ENCODE measurements at regions not wholly inside any gene's neighbourhood (a gene's known extent, or its start where the extent isn't known, plus 50 kb on each side); places are given as distances from the start of the nearest gene placed in this dataset.

DNA sequence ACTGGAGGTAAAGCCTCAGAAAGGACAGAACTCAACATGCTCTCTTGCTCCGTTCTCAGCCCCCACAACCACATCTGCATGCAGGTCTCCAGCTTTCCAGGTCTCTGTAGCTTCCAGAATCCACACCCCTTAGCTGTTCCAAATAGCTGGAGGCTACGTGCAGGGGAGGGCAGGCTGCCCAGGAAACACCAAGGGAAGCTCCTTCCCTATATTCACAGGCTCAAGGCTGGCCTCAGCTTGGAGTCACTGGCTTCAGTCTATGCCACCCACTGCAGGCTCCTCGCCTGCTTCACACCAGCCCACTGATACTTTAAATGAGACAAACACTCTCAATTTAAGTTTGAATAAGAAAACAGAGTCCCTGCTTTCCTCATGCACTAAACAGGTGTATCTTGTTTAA lies 73.3 kb downstream of the ASCL4 start:
- WGBS (ENCODE audit: missing lambda C conversion rate) = 0% methylated on average over 3 of the region's 3 CpGs
- CTCF ChIA-PET = interaction anchor here (1.2 kb wide), 1 partner anchor 716 kb away, joined by 3 read pairs; no protein-coding TSS in a partner anchor

DNA sequence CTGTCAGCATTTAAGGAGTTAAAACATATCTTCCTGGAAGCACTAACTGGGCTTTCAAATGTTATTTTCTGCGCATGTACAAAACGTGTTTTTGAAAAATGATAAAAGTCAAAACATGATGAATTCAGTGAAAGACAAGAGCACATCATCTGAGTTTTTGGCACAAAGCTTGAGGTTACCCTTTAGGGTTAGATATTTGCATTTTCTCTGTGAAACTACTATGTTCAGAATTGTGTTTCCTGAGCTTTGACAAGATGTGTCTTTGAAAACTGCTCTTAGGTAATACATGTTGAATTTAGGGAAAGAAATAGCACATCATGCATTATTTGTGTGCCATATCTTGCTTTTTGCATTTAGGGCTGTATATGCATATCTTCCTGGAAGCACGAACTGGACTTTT lies 79.0 kb downstream of the ASCL4 start:
- no peak for ATAC-seq
- ChIA-PET POLR2A (no interaction called here), CTCF (no interaction called here)
- no peak for DNase-seq (ENCODE audit: low read depth in 1 of 2, low spot score in 1 of 2)
- Histone ChIP-seq H3K27ac (no peak overlapping the region), H3K4me2 (no peak overlapping the region), H3K9me3 (no peaks in the 10 kb centered on the region), H3K4me1 (no peaks in the 10 kb centered on the region), H3K4me3 (no peak overlapping the region)
- peak; percentile 78 for FAIRE-seq
- TF ChIP-seq PHF8 (IDR thresholded peaks at IDR 0.05; ENCODE audit: borderline replicate concordance, low read depth) (no peak), JUNB (IDR thresholded peaks at IDR 0.05) (no peak), RARB (CRISPR knock-in tag; IDR thresholded peaks at IDR 0.05) (no peak), RFX5 (IDR thresholded peaks at IDR 0.05) (no peak), REST (IDR thresholded peaks at IDR 0.05) (no peak), HOXB5 (CRISPR knock-in tag; IDR thresholded peaks at IDR 0.05) (no peak), HOXB13 (CRISPR knock-in tag; IDR thresholded peaks at IDR 0.05; ENCODE audit: low read depth) (no peak), TFCP2L1 (CRISPR knock-in tag; IDR thresholded peaks at IDR 0.05) (no peak), RCOR1 (IDR thresholded peaks at IDR 0.05; ENCODE audit: low read depth, low read length) (no peak), ZC3H11A (IDR thresholded peaks at IDR 0.05) (no peak), CTCF (IDR thresholded peaks at IDR 0.05) (no peak), NR3C1 (IDR thresholded peaks at IDR 0.05) (no peak), KDM1A (IDR thresholded peaks at IDR 0.05; ENCODE audit: low read depth) (no peak), POLR2A (IDR thresholded peaks at IDR 0.05; ENCODE audit: low read length) (no peak), MAFK (IDR thresholded peaks at IDR 0.05; ENCODE audit: partially characterized antibody) (no peak)
- TF ChIP-seq, protein P1, sequence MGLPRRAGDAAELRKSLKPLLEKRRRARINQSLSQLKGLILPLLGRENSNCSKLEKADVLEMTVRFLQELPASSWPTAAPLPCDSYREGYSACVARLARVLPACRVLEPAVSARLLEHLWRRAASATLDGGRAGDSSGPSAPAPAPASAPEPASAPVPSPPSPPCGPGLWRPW (IDR thresholded peaks at IDR 0.05) = no peak
- WGBS (ENCODE audit: missing lambda C conversion rate) = 2% methylated on average over 3 of the region's 3 CpGs

More for the DNA sequence above, 73.3 kb downstream of the ASCL4 start:
- no peak for FAIRE-seq
- Histone ChIP-seq H3K4me1 (no peaks in the 10 kb centered on the region), H3K27ac (no peak overlapping the region), H3K4me2 (no peak overlapping the region), H3K9me3 (no peaks in the 10 kb centered on the region), H3K4me3 (no peak overlapping the region)
- ATAC-seq = no peak
- no peak for DNase-seq (ENCODE audit: low read depth in 1 of 2, low spot score in 1 of 2)
- POLR2A ChIA-PET = no interaction called here
- TF ChIP-seq CTCF (IDR thresholded peaks at IDR 0.05) (no peak), NPAS2 (CRISPR knock-in tag; IDR thresholded peaks at IDR 0.05; ENCODE audit: borderline replicate concordance) (no peak), HDAC2 (IDR thresholded peaks at IDR 0.05) (no peak)

Measured in A549 (cell line).